ENCODE measurements at regions not wholly inside any gene's neighbourhood (a gene's known extent, or its start where the extent isn't known, plus 50 kb on each side); places are given as distances from the start of the nearest gene placed in this dataset.
"Not testable (repeated sequence)": the region's sequence is repeated elsewhere in the genome, so short reads cannot be mapped to it uniquely, and the experiment has no call there.

- Mint-ChIP-seq H3K27ac (no peak overlapping the region), H3K9me3 (ENCODE audit: low read depth) (peaks cover 6% of the 10 kb centered on the region), H3K4me1 (no peaks in the 10 kb centered on the region), H3K36me3 (no peaks in the 10 kb centered on the region), H3K27me3 (no peaks in the 10 kb centered on the region), H3K4me3 (no peak overlapping the region)
- CTCF ChIA-PET: no interaction called here
- DNase-seq (no peak), ATAC-seq (no peak)
Measured at GRCh38 chr16:61181982-61182381, 854.3 kb downstream of the CDH8 start.

DNA sequence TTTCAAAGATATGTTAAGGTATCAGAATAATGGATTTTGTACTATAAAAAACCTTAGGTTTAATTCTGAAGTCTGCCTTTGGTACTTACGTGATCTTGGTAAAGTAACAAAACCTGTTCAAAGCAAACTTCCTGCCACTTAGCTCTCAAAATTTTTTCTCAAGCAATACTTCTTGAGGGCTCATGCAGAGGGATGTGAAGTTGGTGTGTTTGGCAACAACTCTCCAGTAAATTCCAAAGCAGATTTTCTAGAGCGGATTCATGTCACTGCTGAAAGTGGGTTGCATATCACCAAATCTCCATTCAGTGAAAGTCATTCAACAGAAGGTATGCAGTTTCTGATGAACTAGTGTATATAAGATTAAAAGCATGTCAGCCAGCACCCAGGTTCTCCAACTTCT lies 856.7 kb downstream of the CDH8 start:
- no peaks in the 10 kb centered on the region for H3K27me3 Mint-ChIP-seq
- H3K9me3 Mint-ChIP-seq (ENCODE audit: low read depth): peaks cover 6% of the 10 kb centered on the region
- no peaks in the 10 kb centered on the region for H3K4me1 Mint-ChIP-seq
- H3K36me3 Mint-ChIP-seq: no peaks in the 10 kb centered on the region
- H3K4me3 Mint-ChIP-seq: no peak overlapping the region
- ATAC-seq (no peak), DNase-seq (no peak)
- CTCF ChIA-PET: no interaction called here
- no peak overlapping the region for H3K27ac Mint-ChIP-seq

- Mint-ChIP-seq H3K4me3 (no peak overlapping the region), H3K9me3 (ENCODE audit: low read depth) (peaks cover 5% of the 10 kb centered on the region), H3K36me3 (no peaks in the 10 kb centered on the region), H3K27me3 (no peaks in the 10 kb centered on the region), H3K27ac (no peak overlapping the region), H3K4me1 (no peaks in the 10 kb centered on the region)
- CTCF ChIA-PET: no interaction called here
- ATAC-seq: no peak
- no peak for DNase-seq
Measured at GRCh38 chr16:61165797-61166196, 870.4 kb downstream of the CDH8 start.

- DNase-seq (no peak), ATAC-seq (no peak)
- no peaks in the 10 kb centered on the region for H3K36me3 Mint-ChIP-seq
- no peak overlapping the region for H3K27ac Mint-ChIP-seq
- no peaks in the 10 kb centered on the region for H3K27me3 Mint-ChIP-seq
- H3K9me3 Mint-ChIP-seq (ENCODE audit: low read depth): peaks cover 8% of the 10 kb centered on the region
- H3K4me1 Mint-ChIP-seq: no peaks in the 10 kb centered on the region
- CTCF ChIA-PET: no interaction called here
- no peak overlapping the region for H3K4me3 Mint-ChIP-seq
Measured at GRCh38 chr16:61150351-61150750, 885.9 kb downstream of the CDH8 start.

- Mint-ChIP-seq H3K27ac (no peak overlapping the region), H3K4me1 (no peaks in the 10 kb centered on the region), H3K27me3 (no peaks in the 10 kb centered on the region), H3K9me3 (ENCODE audit: low read depth) (peaks cover 7% of the 10 kb centered on the region), H3K36me3 (no peaks in the 10 kb centered on the region), H3K4me3 (no peak overlapping the region)
- DNase-seq (no peak), ATAC-seq (no peak)
- CTCF ChIA-PET: no interaction called here
Measured at GRCh38 chr16:61149709-61150108, 886.5 kb downstream of the CDH8 start.

GRCh38 chr16:61148930-61149329 lies 887.3 kb downstream of the CDH8 start:
- ATAC-seq: no peak
- no peak for DNase-seq
- no peak overlapping the region for H3K4me3 Mint-ChIP-seq
- peaks cover 7% of the 10 kb centered on the region for H3K9me3 Mint-ChIP-seq (ENCODE audit: low read depth)
- CTCF ChIA-PET: no interaction called here
- H3K27me3 Mint-ChIP-seq: no peaks in the 10 kb centered on the region
- no peak overlapping the region for H3K27ac Mint-ChIP-seq
- H3K36me3 Mint-ChIP-seq: no peaks in the 10 kb centered on the region
- H3K4me1 Mint-ChIP-seq: no peaks in the 10 kb centered on the region

DNA sequence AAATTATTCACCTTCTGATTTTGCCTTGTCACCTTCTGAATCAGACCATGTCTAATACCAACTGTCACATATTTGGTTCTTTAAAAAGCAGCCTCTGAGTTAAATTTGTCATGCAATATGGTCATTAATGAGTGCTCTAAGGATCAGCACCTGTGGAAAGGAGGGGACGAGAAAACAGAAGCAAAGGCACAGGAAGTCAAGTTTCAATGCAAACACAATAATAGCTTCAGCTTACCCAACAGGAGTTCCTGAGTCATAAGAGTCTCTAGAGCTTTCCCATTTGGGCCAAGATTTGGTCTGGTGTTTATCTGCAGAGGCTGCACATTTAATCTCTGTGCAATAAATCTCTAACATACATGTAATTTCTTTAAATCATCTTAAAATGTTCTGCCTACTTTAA lies 889.8 kb downstream of the CDH8 start:
- Mint-ChIP-seq H3K27me3 (no peaks in the 10 kb centered on the region), H3K4me3 (no peak overlapping the region), H3K27ac (no peak overlapping the region), H3K4me1 (no peaks in the 10 kb centered on the region), H3K9me3 (ENCODE audit: low read depth) (peaks cover 13% of the 10 kb centered on the region), H3K36me3 (no peaks in the 10 kb centered on the region)
- ATAC-seq (no peak), DNase-seq (no peak)
- CTCF ChIA-PET: no interaction called here

DNA sequence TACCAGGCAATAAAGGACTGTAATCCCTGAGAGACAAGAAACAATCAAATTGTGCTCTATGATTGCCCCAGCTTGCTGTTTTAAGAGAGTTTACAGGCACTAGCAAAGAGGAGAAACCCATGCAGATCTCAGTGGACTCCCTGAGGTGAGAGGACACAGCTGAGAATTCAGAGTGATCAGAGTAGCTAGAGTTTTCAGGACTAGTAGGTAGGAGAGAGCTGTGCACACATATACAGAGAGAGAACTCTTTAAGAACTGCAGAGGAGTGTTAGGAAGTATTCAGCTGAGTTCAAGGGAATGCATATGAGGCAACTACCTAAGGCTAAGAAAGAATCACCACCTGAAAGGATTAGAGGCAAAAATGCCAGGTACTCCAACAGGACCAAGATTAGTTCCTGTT lies 904.8 kb downstream of the CDH8 start:
- DNase-seq (no peak), ATAC-seq (no peak)
- no peaks in the 10 kb centered on the region for H3K36me3 Mint-ChIP-seq
- no peak overlapping the region for H3K27ac Mint-ChIP-seq
- no peaks in the 10 kb centered on the region for H3K4me1 Mint-ChIP-seq
- peaks cover 14% of the 10 kb centered on the region for H3K9me3 Mint-ChIP-seq (ENCODE audit: low read depth)
- CTCF ChIA-PET: no interaction called here
- no peak overlapping the region for H3K4me3 Mint-ChIP-seq
- no peaks in the 10 kb centered on the region for H3K27me3 Mint-ChIP-seq

GRCh38 chr16:61128545-61129323 lies 907.5 kb downstream of the CDH8 start:
- H3K27me3 Mint-ChIP-seq: no peaks in the 10 kb centered on the region
- DNase-seq (no peak), ATAC-seq (no peak)
- no peaks in the 10 kb centered on the region for H3K4me1 Mint-ChIP-seq
- no peaks in the 10 kb centered on the region for H3K36me3 Mint-ChIP-seq
- H3K27ac Mint-ChIP-seq: no peak overlapping the region
- no peak overlapping the region for H3K4me3 Mint-ChIP-seq
- CTCF ChIA-PET: no interaction called here
- peaks cover 19% of the 10 kb centered on the region for H3K9me3 Mint-ChIP-seq (ENCODE audit: low read depth)

GRCh38 chr16:61105544-61105943 lies 930.7 kb downstream of the CDH8 start:
- Mint-ChIP-seq H3K4me3 (no peak overlapping the region), H3K36me3 (no peaks in the 10 kb centered on the region), H3K9me3 (ENCODE audit: low read depth) (peaks cover 7% of the 10 kb centered on the region), H3K27me3 (no peaks in the 10 kb centered on the region), H3K4me1 (no peaks in the 10 kb centered on the region), H3K27ac (no peak overlapping the region)
- DNase-seq (no peak), ATAC-seq (no peak)
- CTCF ChIA-PET: no interaction called here

- Mint-ChIP-seq H3K27ac (no peak overlapping the region), H3K4me1 (no peaks in the 10 kb centered on the region), H3K4me3 (no peak overlapping the region), H3K9me3 (ENCODE audit: low read depth) (peaks cover 6% of the 10 kb centered on the region), H3K27me3 (no peaks in the 10 kb centered on the region), H3K36me3 (no peaks in the 10 kb centered on the region)
- no peak for ATAC-seq
- CTCF ChIA-PET: no interaction called here
- no peak for DNase-seq
Measured at GRCh38 chr16:61098505-61098904, 937.7 kb downstream of the CDH8 start.

DNA sequence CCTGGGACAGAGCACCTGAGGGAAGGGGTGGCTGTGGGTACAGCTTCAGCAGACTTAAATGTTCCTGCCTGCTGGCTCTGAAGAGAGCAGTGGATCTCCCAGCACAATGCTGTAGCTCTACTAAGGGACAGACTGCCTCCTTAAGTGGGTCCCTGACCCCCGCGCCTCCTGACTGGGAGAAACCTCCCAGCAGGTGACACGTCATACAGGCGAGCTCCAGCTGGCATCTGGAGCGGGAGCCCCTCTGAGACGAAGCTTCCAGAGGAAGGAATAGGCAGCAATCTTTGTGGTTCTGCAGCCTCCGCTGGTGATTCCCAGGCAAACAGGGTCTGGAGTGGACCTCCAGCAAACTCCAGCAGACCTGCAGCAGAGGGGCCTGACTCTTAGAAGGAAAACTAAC lies 944.9 kb downstream of the CDH8 start:
- CTCF ChIA-PET, H3K4me1 Mint-ChIP-seq, H3K27ac Mint-ChIP-seq, DNase-seq, H3K27me3 Mint-ChIP-seq, H3K4me3 Mint-ChIP-seq, ATAC-seq, H3K36me3 Mint-ChIP-seq: not testable (repeated sequence)
- peaks cover 14% of the 10 kb centered on the region for H3K9me3 Mint-ChIP-seq (ENCODE audit: low read depth)

DNA sequence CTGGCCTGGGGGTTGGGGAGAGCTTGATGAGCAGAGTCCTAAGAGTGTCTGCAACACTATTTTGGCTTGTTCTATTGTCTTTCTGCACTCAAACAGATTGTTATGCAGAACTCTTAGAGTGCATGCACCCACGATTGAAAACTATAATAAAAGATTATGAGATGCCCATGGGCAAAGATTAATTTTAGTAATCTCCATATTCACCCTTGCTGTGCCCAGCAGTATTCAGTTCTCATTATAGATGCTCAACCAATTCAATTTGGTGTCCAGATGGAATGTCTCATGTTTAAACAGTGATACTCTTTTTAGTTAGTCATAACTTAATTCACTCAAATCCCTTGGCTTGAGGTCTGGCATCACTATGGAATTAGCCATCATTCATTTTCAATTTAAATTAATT lies 952.5 kb downstream of the CDH8 start:
- Mint-ChIP-seq H3K4me1 (no peaks in the 10 kb centered on the region), H3K36me3 (no peaks in the 10 kb centered on the region), H3K9me3 (ENCODE audit: low read depth) (peaks cover 14% of the 10 kb centered on the region), H3K27me3 (no peaks in the 10 kb centered on the region), H3K4me3 (no peak overlapping the region), H3K27ac (no peak overlapping the region)
- ATAC-seq: no peak
- CTCF ChIA-PET: no interaction called here
- no peak for DNase-seq

DNA sequence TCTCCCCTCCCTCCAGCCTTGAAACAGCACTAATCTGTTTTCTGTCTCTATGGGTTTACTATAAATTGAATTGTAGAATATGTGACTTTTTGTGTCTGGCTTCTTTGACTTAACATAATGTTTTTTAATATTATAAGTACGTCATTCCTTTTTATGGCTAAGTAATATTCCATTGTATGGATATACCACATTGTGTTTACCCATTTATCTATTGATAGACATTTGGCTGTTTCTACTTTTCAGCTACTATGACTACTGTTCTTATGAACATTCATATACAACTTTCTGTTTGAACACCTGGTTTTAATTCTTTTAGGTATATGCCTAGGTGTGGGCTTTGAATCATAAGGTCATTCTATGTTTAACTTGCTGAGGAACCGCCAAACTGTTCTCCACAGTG lies 961.9 kb downstream of the CDH8 start:
- H3K4me1 Mint-ChIP-seq: no peaks in the 10 kb centered on the region
- no peak for ATAC-seq
- peaks cover 15% of the 10 kb centered on the region for H3K9me3 Mint-ChIP-seq (ENCODE audit: low read depth)
- no peaks in the 10 kb centered on the region for H3K27me3 Mint-ChIP-seq
- H3K27ac Mint-ChIP-seq: no peak overlapping the region
- H3K36me3 Mint-ChIP-seq: no peaks in the 10 kb centered on the region
- CTCF ChIA-PET: no interaction called here
- H3K4me3 Mint-ChIP-seq: no peak overlapping the region
- DNase-seq: no peak

GRCh38 chr16:61057635-61058034 lies 978.6 kb downstream of the CDH8 start:
- H3K27ac Mint-ChIP-seq: no peak overlapping the region
- H3K36me3 Mint-ChIP-seq: no peaks in the 10 kb centered on the region
- CTCF ChIA-PET: no interaction called here
- no peaks in the 10 kb centered on the region for H3K27me3 Mint-ChIP-seq
- no peak for ATAC-seq
- DNase-seq: no peak
- no peaks in the 10 kb centered on the region for H3K4me1 Mint-ChIP-seq
- H3K4me3 Mint-ChIP-seq: no peak overlapping the region
- H3K9me3 Mint-ChIP-seq (ENCODE audit: low read depth): peaks cover 2% of the 10 kb centered on the region

Measured in activated CD8-positive, alpha-beta memory T cell treated with anti-CD3 and anti-CD28 coated beads, Interleukin-2, amount 10 ng/mL, durations not matched to agents 7 days and 5 days (primary cell).